NCI-H460 (cell line): ENCODE measurements at regions not wholly inside any gene's neighbourhood (a gene's known extent, or its start where the extent isn't known, plus 50 kb on each side); places are given as distances from the start of the nearest gene placed in this dataset.
"Not testable (repeated sequence)": the region's sequence is repeated elsewhere in the genome, so short reads cannot be mapped to it uniquely, and the experiment has no call there.

ENCODE experiments used
- DNase-seq: peaks from one replicate; pipeline ENCODE4 v3.0.0-alpha.2; 2016; ENCODE audit warnings: low read depth; ENCODE audit errors: extremely low read depth

- DNase-seq = not testable (repeated sequence)
Observed at GRCh38 chr2:87258887-87259286, 237.2 kb upstream of the PLGLB1 start.

- not testable (repeated sequence) for DNase-seq
Observed at GRCh38 chr2:87262184-87262702, 240.6 kb upstream of the PLGLB1 start.

- not testable (repeated sequence) for DNase-seq
Observed at GRCh38 chr2:87263868-87264518, 242.3 kb upstream of the PLGLB1 start.

- DNase-seq = not testable (repeated sequence)
Observed at GRCh38 chr2:87275192-87275591, 253.5 kb upstream of the PLGLB1 start.

- DNase-seq = not testable (repeated sequence)
Observed at GRCh38 chr2:87275974-87276629, 254.5 kb upstream of the PLGLB1 start.

- not testable (repeated sequence) for DNase-seq
Observed at GRCh38 chr2:87276673-87277072, 255.0 kb upstream of the PLGLB1 start.

GRCh38 chr2:87277734-87278133 is 256.1 kb upstream of the PLGLB1 start:
- DNase-seq = not testable (repeated sequence)

- not testable (repeated sequence) for DNase-seq
Observed at GRCh38 chr2:87280596-87281355, 259.1 kb upstream of the PLGLB1 start.

GRCh38 chr2:87283735-87284470 is 262.3 kb upstream of the PLGLB1 start:
- DNase-seq = not testable (repeated sequence)

GRCh38 chr2:87284471-87284772 is 262.8 kb upstream of the PLGLB1 start:
- not testable (repeated sequence) for DNase-seq

GRCh38 chr2:87285139-87285538 is 263.5 kb upstream of the PLGLB1 start:
- DNase-seq = not testable (repeated sequence)

- not testable (repeated sequence) for DNase-seq
Observed at GRCh38 chr2:87290566-87291307, 269.1 kb upstream of the PLGLB1 start.

- DNase-seq = not testable (repeated sequence)
Observed at GRCh38 chr2:87291400-87292200, 270.0 kb upstream of the PLGLB1 start.

- not testable (repeated sequence) for DNase-seq
Observed at GRCh38 chr2:87293931-87294594, 272.4 kb upstream of the PLGLB1 start.

- not testable (repeated sequence) for DNase-seq
Observed at GRCh38 chr2:87295135-87295534, 273.5 kb upstream of the PLGLB1 start.

- not testable (repeated sequence) for DNase-seq
Observed at GRCh38 chr2:87301349-87301748, 279.7 kb upstream of the PLGLB1 start.

GRCh38 chr2:87301871-87302270 is 280.2 kb upstream of the PLGLB1 start:
- DNase-seq = not testable (repeated sequence)

- DNase-seq = not testable (repeated sequence)
Observed at GRCh38 chr2:87308621-87309020, 287.0 kb upstream of the PLGLB1 start.

GRCh38 chr2:87309785-87310184 is 288.1 kb upstream of the PLGLB1 start:
- DNase-seq = not testable (repeated sequence)
